Cardiac fibroblast (primary cell): ENCODE measurements at regions not wholly inside any gene's neighbourhood (a gene's known extent, or its start where the extent isn't known, plus 50 kb on each side); places are given as distances from the start of the nearest gene placed in this dataset.
A peak's percentile ranks its signal among the peaks of the same experiment; 100 is the strongest.

Source experiments
- DNase-seq, 2 donors: peaks; one replicate each; pipeline versions ENCODE4 v3.0.0 to v3.0.0-alpha.2; 2010; ENCODE audit warnings: low read depth in 2 of 2
- H3K4me3 ChIP-seq, 2 donors: replicated peaks in 1 of 2; 1 replicate in 1 of 2; 2 replicates in 1 of 2; pipeline ENCODE4 v1.5.1; 2011; ENCODE audit warnings: low read depth in 2 of 2, low read length in 2 of 2, mild to moderate bottlenecking in 2 of 2, moderate library complexity in 1 of 2
- CTCF ChIP-seq: IDR thresholded peaks from one replicate; pipeline ENCODE4 v1.5.1; 2011; ENCODE audit warnings: low read depth, mild to moderate bottlenecking, low read length, inconsistent platforms

DNA sequence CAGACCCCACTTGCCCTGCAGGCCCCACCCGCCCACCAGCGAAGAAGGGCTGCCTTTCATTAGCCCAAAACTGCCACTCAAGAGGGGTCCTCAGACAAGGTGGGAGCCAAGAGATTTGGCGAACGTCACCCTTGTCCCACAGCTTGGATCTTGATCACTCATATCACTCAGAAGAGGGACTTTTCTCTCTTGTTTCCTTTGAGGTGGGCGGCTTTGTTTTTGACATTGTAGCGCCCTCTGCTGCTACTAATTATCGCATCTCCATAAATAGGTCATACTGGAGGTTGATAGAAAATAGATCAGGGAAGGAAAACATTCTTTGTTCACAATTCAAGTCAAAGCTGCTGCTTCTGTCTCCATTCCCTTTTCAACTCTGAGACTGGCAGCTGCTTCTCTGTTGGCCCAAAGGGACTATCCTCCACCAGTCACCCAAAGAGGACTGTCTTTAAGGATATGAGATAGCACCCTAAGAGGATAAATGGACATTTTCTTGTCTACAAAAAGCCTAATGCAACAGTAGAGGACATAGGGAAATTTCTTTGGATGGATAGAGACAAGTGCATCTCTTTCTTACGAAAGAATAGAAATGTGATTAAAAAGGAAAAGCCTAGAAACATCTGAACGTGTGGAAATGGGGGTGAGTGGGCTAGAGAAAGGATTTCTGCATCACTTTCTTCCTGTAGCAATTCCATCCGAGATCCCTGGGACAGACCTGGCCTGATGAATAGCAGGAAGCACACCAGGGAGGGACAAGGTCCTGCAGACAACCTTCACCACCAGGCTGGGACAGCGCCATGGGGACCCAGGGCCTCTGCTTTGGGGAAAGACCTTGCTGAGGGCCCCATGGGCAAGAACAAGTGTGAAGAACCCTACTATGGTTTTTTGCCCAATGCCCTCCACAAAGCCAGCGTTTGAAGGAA, 115.8 kb downstream of the DAD1 start:
- DNase-seq = peak; percentile 71 to 72
- TF ChIP-seq CTCF = peak; percentile 57
- H3K4me3 ChIP-seq = no peak overlapping the region

DNA sequence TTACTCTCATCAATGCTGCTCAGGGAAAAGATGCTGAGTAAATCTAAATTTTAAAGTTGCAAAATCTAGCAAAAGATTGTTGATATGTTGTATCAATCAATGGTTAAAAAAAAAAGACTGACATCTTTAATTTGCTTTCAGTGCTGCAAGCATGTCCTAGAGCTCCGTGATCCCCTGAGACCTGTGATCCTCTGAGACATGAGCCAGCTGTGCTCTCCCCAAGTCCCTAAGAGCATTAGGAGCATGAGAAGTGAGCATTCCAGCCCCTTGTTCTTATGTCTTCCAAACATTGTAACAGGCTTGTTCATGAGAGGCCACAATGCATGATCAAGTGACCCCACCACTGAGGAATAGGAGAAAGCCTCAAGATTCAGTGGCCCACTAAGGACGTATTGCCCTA, 116.6 kb downstream of the DAD1 start:
- DNase-seq = no peak
- H3K4me3 ChIP-seq = no peak overlapping the region
- TF ChIP-seq CTCF = no peak

DNA sequence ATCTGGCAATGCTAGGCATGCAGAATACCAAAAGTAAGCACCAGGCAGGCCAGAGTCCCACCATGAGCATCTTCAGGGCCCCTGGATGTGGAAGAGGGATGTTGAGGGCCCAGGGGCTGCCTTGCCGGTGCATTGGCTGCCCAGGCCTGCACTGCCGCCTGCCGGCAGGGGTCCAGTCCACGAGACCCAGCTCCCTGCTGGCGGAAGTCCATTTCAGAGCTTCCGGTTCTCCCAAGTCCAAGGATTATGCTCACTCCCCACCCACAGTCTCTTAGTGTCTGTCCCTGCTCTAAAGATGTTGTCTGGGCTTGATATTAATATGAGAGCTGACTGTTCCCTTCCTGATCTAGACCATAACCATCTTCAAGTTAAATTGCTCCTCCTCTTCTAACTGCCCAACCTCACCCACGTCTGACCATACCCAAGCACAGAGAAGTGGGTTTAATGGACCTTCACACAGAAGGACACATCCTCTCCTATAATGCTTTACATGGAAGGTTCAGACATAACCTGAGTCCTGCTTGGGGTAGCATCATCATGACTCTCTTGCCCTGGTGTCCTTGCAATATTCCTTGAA, 117.4 kb downstream of the DAD1 start:
- DNase-seq = peak; percentile 36 to 71
- H3K4me3 ChIP-seq = no peak overlapping the region
- peak; percentile 61 for TF ChIP-seq CTCF

GRCh38 chr14:22469538-22470303, 119.3 kb downstream of the DAD1 start:
- H3K4me3 ChIP-seq = no peak overlapping the region
- TF ChIP-seq CTCF = no peak
- DNase-seq = no peak

GRCh38 chr14:22468830-22469229, 120.2 kb downstream of the DAD1 start:
- no peak for TF ChIP-seq CTCF
- no peak for DNase-seq
- H3K4me3 ChIP-seq = no peak overlapping the region

GRCh38 chr14:22466491-22466890, 122.5 kb downstream of the DAD1 start:
- no peak for TF ChIP-seq CTCF
- DNase-seq = peak in 1 of 2 donors; percentile 41
- no peak overlapping the region for H3K4me3 ChIP-seq
